ENCODE measurements at regions not wholly inside any gene's neighbourhood (a gene's known extent, or its start where the extent isn't known, plus 50 kb on each side); places are given as distances from the start of the nearest gene placed in this dataset.
A peak's percentile ranks its signal among the peaks of the same experiment; 100 is the strongest.

- TF ChIP-seq EP300 (IDR thresholded peaks at IDR 0.05) (no peak), CTCF (IDR thresholded peaks at IDR 0.05) (no peak), POLR2AphosphoS5 (IDR thresholded peaks at IDR 0.05) (peak in 2 of 4 donors; percentile 31 to 40)
Measured at GRCh38 chr1:234759888-234760287, 149.9 kb upstream of the IRF2BP2 start.
